Uterus (tissue), 2 donors: ENCODE measurements at regions not wholly inside any gene's neighbourhood (a gene's known extent, or its start where the extent isn't known, plus 50 kb on each side); places are given as distances from the start of the nearest gene placed in this dataset.

ENCODE experiments used
- CTCF ChIP-seq, 4 experiments: fragments of 200-600 bp in 2 of 4; fragments of 450-650 bp in 2 of 4; sonication (generic) in 2 of 4; IDR thresholded peaks; one replicate each; pipeline ENCODE4 v1.5.1; 2016 to 2019; ENCODE audit warnings: antibody characterized with exemption in 4 of 4, mild to moderate bottlenecking in 2 of 4, moderate library complexity in 1 of 4
- POLR2A ChIP-seq, 2 donors: fragments of 450-650 bp; IDR thresholded peaks; one replicate each; pipeline ENCODE4 v1.6.1; 2016; ENCODE audit warnings: antibody characterized with exemption in 2 of 2, mild to moderate bottlenecking in 1 of 2, moderate library complexity in 1 of 2

- TF ChIP-seq POLR2A (IDR thresholded peaks at IDR 0.05) (no peak), CTCF (IDR thresholded peaks at IDR 0.05) (no peak)
Observed at GRCh38 chr2:129868151-129868550, 111.3 kb upstream of the RAB6C start.
